Ascending aorta (tissue), 2 donors: ENCODE measurements at regions not wholly inside any gene's neighbourhood (a gene's known extent, or its start where the extent isn't known, plus 50 kb on each side); places are given as distances from the start of the nearest gene placed in this dataset.

ENCODE experiments used
- DNase-seq, 2 donors: peaks; one replicate each; pipeline ENCODE4 v3.0.0-alpha.2; 2019; ENCODE audit warnings: low spot score in 2 of 2
- H3K27ac ChIP-seq, 2 donors: fragments of 200-600 bp; sonication (generic); one replicate each; pipeline ENCODE4 v1.5.1; 2016 to 2017; ENCODE audit warnings: mild to moderate bottlenecking in 1 of 2
- H3K27me3 ChIP-seq: fragments of 200-600 bp; sonication (generic); one replicate; pipeline ENCODE4 v1.5.1; 2017
- H3K36me3 ChIP-seq, 2 donors: fragments of 200-600 bp; sonication (generic); one replicate each; pipeline ENCODE4 v1.5.1; 2016
- H3K4me1 ChIP-seq, 2 donors: fragments of 200-600 bp; sonication (generic); one replicate each; pipeline ENCODE4 v1.5.1; 2016 to 2017; ENCODE audit warnings: mild to moderate bottlenecking in 1 of 2
- H3K4me3 ChIP-seq, 2 donors: fragments of 200-600 bp; sonication (generic); one replicate each; pipeline ENCODE4 v1.5.1; 2016 to 2017; ENCODE audit warnings: mild to moderate bottlenecking in 1 of 2
- H3K9me3 ChIP-seq, 2 donors: fragments of 200-600 bp; sonication (generic); one replicate each; pipeline ENCODE4 v1.5.1; 2016
- CTCF ChIP-seq, 3 experiments: fragments of 200-600 bp in 2 of 3; fragments of 450-650 bp in 1 of 3; sonication (generic) in 2 of 3; IDR thresholded peaks; one replicate each; pipeline ENCODE4 v1.5.1; 2016 to 2019; ENCODE audit warnings: antibody characterized with exemption in 3 of 3, mild to moderate bottlenecking in 1 of 3, moderate library complexity in 1 of 3
- intact Hi-C: fragments of 100-400 bp; cut with DNase I; formaldehyde crosslinking; loops from one replicate; pipeline ENCODE4 v1.15.1; 2023

DNA sequence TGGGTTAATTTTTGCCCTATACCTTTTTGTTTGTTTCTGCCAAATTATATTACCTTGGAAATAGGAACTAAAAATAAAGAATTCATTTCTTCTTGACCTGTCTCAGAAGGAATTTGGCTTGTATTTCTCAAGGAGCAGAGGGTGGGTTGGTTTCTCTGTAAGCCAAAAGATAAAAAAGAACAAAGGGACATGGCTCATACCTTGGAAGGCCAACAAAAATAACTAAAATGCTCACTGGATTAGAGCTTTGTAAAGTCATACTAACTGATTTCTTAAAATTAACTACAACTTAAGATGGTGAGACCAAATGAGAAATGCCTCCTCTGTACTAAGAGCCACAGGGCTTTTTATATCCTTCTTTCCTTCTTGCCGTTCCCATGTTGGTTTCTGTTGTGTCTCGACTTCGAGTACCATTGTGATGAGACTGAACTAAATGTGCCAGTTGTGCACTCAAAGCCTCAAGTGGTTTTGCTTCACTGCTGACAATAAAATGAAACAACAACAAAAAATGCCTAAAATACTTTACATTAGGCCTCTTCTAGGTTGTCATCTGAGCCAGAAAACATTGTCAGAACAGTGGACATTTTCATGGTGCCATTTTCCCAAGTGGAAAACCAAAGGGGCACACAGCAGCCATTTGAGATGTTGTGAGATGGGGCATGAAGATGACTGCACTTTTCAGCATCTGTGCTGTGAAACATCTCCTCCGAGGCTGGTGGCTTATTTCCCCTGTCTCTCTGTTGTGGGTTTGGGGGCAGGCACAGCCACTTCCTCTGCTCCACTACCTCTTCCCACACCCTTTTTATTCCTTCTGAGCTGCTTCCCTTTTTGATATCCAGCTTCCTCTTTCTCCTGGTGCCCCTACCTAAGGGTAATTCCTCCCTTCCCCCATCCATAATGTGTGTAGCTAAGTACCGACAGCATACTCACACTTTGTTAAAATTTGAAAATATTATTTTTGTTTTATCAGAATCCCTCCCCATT, 51.8 kb upstream of the AGR3 start:
- intact Hi-C loops, result no loop called here
- DNase-seq, result peak in 1 of 2 donors; percentile 67
- Histone ChIP-seq H3K4me3 (no peak overlapping the region), H3K36me3 (no peaks in the 10 kb centered on the region), H3K4me1 (no peaks in the 10 kb centered on the region), H3K27ac (no peak overlapping the region), H3K9me3 (no peaks in the 10 kb centered on the region), H3K27me3 (no peaks in the 10 kb centered on the region)
- TF ChIP-seq CTCF (IDR thresholded peaks at IDR 0.05), result no peak

- Histone ChIP-seq H3K27me3 (no peaks in the 10 kb centered on the region), H3K4me1 (no peaks in the 10 kb centered on the region), H3K9me3 (no peaks in the 10 kb centered on the region), H3K27ac (no peak overlapping the region), H3K4me3 (no peak overlapping the region), H3K36me3 (no peaks in the 10 kb centered on the region)
- no peak for DNase-seq
- TF ChIP-seq CTCF (IDR thresholded peaks at IDR 0.05), result no peak
- intact Hi-C loops, result no loop called here
These were observed 53.0 kb upstream of the AGR3 start for GRCh38 chr7:16934722-16935340.

- no peaks in the 10 kb centered on the region for H3K9me3 ChIP-seq
- no peak for DNase-seq
- TF ChIP-seq CTCF (IDR thresholded peaks at IDR 0.05), result no peak
- H3K27ac ChIP-seq, result no peak overlapping the region
- H3K4me1 ChIP-seq, result no peaks in the 10 kb centered on the region
- H3K36me3 ChIP-seq, result no peaks in the 10 kb centered on the region
- intact Hi-C loops, result no loop called here
- H3K27me3 ChIP-seq, result no peaks in the 10 kb centered on the region
- no peak overlapping the region for H3K4me3 ChIP-seq
These were observed 53.6 kb upstream of the AGR3 start for GRCh38 chr7:16935341-16935735.

DNA sequence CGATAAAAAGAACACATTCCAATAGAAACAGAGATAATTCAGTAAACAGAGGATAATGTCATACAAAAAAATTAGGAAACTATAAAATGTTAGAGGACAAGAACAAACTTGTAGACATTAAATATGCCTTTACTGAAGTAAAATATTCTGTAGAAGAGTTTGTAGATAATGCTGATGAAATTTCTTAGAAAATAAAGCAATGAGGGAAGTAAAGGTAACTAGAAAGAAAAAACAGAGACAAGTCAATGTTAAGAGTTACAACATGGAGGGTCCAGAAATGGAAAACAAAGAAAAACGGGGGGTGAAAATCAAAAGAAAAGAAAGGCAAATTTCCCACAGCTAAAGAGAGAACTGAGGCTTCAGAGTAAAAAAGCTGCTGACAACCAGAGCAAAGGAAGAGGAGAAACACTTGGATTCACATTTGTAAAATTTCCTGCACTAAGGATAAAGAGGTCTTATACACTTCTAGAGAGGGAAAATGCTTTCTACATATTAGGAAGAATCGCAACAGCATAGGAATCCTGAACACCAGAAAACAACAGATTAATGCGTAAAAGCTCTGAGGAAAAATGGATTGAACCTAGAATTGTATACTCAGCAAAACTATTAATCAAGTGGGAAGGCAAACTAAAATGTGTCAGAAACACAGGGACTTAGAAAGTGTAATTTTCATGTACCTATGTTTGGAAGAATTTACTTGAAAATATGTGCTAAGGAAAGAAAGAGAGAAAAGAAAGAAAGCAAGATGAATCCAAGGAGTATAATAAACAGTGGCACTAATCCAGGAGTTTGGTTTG, 55.0 kb upstream of the AGR3 start:
- no peak for DNase-seq

More for the DNA sequence above, 55.0 kb upstream of the AGR3 start:
- H3K4me1 ChIP-seq, result no peaks in the 10 kb centered on the region
- H3K27ac ChIP-seq, result no peak overlapping the region
- H3K27me3 ChIP-seq, result no peaks in the 10 kb centered on the region
- H3K9me3 ChIP-seq, result no peaks in the 10 kb centered on the region
- intact Hi-C loops, result no loop called here
- no peaks in the 10 kb centered on the region for H3K36me3 ChIP-seq
- no peak for TF ChIP-seq CTCF (IDR thresholded peaks at IDR 0.05)
- no peak overlapping the region for H3K4me3 ChIP-seq
